Fibroblast of villous mesenchyme (primary cell): ENCODE measurements at regions not wholly inside any gene's neighbourhood (a gene's known extent, or its start where the extent isn't known, plus 50 kb on each side); places are given as distances from the start of the nearest gene placed in this dataset.

ENCODE experiments used
- DNase-seq: peaks from one replicate; pipeline ENCODE4 v3.0.0-alpha.2; 2010; ENCODE audit warnings: low read depth
- H3K4me3 ChIP-seq: 2 replicates; pipeline ENCODE4 v1.5.1; 2011; ENCODE audit warnings: low read depth, mild to moderate bottlenecking, low read length
- CTCF ChIP-seq: IDR thresholded peaks from 2 replicates; pipeline ENCODE4 v1.5.1; 2012; ENCODE audit warnings: low read depth, mild to moderate bottlenecking, low read length; ENCODE audit not compliant: insufficient read depth

DNA sequence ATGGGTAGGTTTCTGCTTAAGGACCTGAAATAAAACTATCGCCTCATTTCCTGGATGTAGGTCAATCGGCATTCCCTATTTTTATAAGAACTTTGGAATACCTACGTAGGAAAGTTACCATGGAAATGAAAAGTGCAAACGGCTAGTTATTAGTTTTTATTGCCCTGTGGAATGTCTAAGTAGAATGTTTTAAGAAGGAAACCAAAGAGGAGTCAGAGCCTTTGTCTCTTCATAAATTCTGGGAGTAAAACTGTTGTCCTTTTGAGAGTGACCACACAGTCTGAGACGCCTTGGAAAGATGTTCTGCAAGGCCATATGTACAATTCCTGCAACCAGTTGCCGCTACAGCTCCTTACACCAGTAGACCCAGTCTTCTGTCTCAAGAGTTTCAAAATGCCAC is 176.0 kb upstream of the SEL1L start:
- TF ChIP-seq CTCF: no peak
- H3K4me3 ChIP-seq: no peak overlapping the region
- no peak for DNase-seq

- peak; percentile 14 for DNase-seq
- H3K4me3 ChIP-seq: no peak overlapping the region
- no peak for TF ChIP-seq CTCF
Measured at GRCh38 chr14:81710232-81710845, 176.7 kb upstream of the SEL1L start.

DNA sequence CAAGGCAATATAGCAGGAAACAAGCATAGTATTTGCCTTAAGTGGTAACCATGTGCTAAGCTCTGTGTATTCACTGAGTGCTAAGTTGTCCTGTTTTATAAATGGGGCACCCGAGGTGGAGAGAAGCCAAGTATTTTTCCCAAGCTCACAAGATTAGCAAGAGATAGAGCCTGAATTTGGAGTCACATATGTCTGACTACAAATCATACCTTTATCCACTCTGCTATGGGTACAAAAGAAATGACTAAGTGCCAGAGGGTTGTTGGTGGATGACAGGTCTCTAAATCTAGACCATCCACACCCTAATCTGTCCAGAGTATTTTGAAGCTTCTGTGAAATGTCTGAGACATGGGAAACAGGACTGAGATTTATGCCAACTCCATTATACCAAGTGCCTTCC is 182.1 kb upstream of the SEL1L start:
- no peak for DNase-seq
- TF ChIP-seq CTCF: no peak
- H3K4me3 ChIP-seq: no peak overlapping the region

DNA sequence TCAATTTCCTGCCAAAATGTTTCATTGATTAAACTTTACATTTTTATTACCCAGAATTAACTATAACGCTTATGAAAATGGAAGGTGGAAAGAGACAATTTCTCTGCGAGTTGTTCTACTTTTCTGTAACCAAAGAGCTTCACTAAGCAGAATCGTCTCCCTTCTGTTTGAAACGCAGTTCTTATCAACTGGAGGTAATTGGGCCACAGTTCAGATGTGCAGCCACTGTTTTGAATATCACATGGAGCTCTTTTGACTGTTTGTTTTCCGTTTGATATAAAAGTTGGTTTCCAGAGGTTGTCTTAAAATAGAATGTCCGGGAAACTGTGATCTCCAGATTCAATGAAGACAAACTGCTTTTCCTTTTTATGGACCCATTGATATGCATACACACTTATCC is 183.3 kb upstream of the SEL1L start:
- TF ChIP-seq CTCF: no peak
- H3K4me3 ChIP-seq: no peak overlapping the region
- DNase-seq: no peak

DNA sequence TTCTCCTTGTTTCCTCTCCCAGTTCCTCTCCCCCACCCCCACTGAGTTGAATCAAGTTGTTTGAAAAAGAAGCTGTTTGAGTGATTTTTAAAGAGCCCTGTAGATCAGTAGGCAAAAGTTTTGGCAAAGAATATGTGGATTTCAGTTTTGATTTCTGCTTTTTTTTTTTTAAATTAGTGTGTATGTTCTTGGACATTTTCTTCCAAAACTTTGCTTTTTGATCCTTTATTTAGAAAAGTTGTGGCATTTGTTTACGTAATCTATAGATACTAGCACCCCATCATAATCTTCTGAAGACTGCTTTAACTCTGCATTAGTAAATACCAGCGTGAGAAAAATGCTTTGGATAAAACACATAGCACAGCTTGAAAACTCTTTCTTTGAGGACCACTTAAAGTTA is 190.3 kb upstream of the SEL1L start:
- H3K4me3 ChIP-seq: no peak overlapping the region
- no peak for TF ChIP-seq CTCF
- no peak for DNase-seq

- TF ChIP-seq CTCF: no peak
- H3K4me3 ChIP-seq: no peak overlapping the region
- DNase-seq: no peak
Measured at GRCh38 chr14:81727218-81727617, 193.6 kb upstream of the SEL1L start.

- no peak overlapping the region for H3K4me3 ChIP-seq
- TF ChIP-seq CTCF: no peak
- DNase-seq: no peak
Measured at GRCh38 chr14:81728447-81728846, 194.8 kb upstream of the SEL1L start.
